H1 (cell line): ENCODE measurements at regions not wholly inside any gene's neighbourhood (a gene's known extent, or its start where the extent isn't known, plus 50 kb on each side); places are given as distances from the start of the nearest gene placed in this dataset.

Experiments
- ASH2L ChIP-seq: fragments of 200-600, 300-600 bp; sonication (generic); IDR thresholded peaks from one replicate; pipeline ENCODE4 v1.7.1; 2017; ENCODE audit warnings: low read length
- CEBPB ChIP-seq: IDR thresholded peaks from 2 replicates; pipeline ENCODE4 v1.6.1; 2012; ENCODE audit warnings: low read depth, low read length
- CHD2 ChIP-seq: IDR thresholded peaks from 2 replicates; pipeline ENCODE4 v1.6.1; 2012; ENCODE audit warnings: low read length, improper control_type of control experiment
- GABPA ChIP-seq: IDR thresholded peaks from 2 replicates; pipeline ENCODE4 v1.6.1; 2011; ENCODE audit warnings: mild to moderate bottlenecking, low read length, moderate library complexity, borderline replicate concordance; ENCODE audit not compliant: insufficient read depth
- HDAC6 ChIP-seq: IDR thresholded peaks from one replicate; pipeline ENCODE4 v1.7.1; 2012; ENCODE audit warnings: low read depth, mild to moderate bottlenecking, inconsistent platforms, low read length, moderate library complexity
- POLR2AphosphoS5 ChIP-seq: IDR thresholded peaks from 2 replicates; pipeline ENCODE4 v1.6.1; 2011; ENCODE audit warnings: low read depth, low read length
- TBP ChIP-seq: IDR thresholded peaks from 2 replicates; pipeline ENCODE4 v1.6.1; 2011; ENCODE audit warnings: low read depth, low read length, improper control_type of control experiment

- TF ChIP-seq TBP (no peak), GABPA (no peak), HDAC6 (no peak), CEBPB (no peak), ASH2L (no peak), POLR2AphosphoS5 (no peak), CHD2 (no peak)
Measured at GRCh38 chr10:78304091-78305045, 270.7 kb downstream of the RPS24 start (continued).
